HL-60 (cell line): ENCODE measurements at regions not wholly inside any gene's neighbourhood (a gene's known extent, or its start where the extent isn't known, plus 50 kb on each side); places are given as distances from the start of the nearest gene placed in this dataset.

ENCODE experiments used
- CTCF ChIP-seq: IDR thresholded peaks from one replicate; pipeline ENCODE4 v1.5.1; 2011; ENCODE audit warnings: low read length, control low read depth, inconsistent platforms; ENCODE audit not compliant: insufficient read depth
- POLR2AphosphoS5 ChIP-seq: IDR thresholded peaks from 2 replicates; pipeline ENCODE4 v1.6.1; 2012; ENCODE audit warnings: low read depth

GRCh38 chr9:24616863-24617262 lies 71.2 kb upstream of the IZUMO3 start:
- TF ChIP-seq POLR2AphosphoS5 (no peak), CTCF (no peak)
